ENCODE measurements at regions not wholly inside any gene's neighbourhood (a gene's known extent, or its start where the extent isn't known, plus 50 kb on each side); places are given as distances from the start of the nearest gene placed in this dataset.
"Not testable (repeated sequence)": the region's sequence is repeated elsewhere in the genome, so short reads cannot be mapped to it uniquely, and the experiment has no call there.

- peak in 2 of 3 experiments; percentile 23 to 43 for DNase-seq (ENCODE audit: low read depth in 3 of 3)
Observed at GRCh38 chr7:142603870-142604448, 145.3 kb upstream of the PRSS1 start.

- no peak for DNase-seq (ENCODE audit: low read depth in 3 of 3)
Observed at GRCh38 chr7:142602756-142603155, 146.5 kb upstream of the PRSS1 start.

GRCh38 chr7:142602183-142602582, 147.1 kb upstream of the PRSS1 start:
- no peak for DNase-seq (ENCODE audit: low read depth in 3 of 3)

- no peak for DNase-seq (ENCODE audit: low read depth in 3 of 3)
Observed at GRCh38 chr7:142598297-142598696, 151.0 kb upstream of the PRSS1 start.

GRCh38 chr7:142597547-142597946, 151.7 kb upstream of the PRSS1 start:
- no peak for DNase-seq (ENCODE audit: low read depth in 3 of 3)

- DNase-seq (ENCODE audit: low read depth in 3 of 3), result no peak
Observed at GRCh38 chr7:142595816-142596516, 153.3 kb upstream of the PRSS1 start.

DNA sequence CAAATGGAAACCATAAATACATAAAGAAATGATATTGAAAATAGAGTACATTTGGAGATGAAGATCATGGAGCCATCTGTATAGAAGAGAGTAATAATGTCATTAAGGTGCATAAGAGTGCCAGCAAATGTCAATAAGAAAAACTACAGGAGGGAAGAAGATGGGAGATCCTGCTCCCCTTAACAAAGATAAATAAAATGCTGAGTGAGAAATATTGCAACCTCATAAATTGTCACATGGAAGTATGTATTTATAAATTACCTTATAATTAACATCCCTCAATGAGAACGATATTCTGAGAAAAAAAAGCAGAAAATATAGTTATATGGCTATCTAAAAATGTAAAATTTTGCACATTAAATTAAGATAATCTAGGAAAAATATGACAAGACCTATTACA, 155.2 kb upstream of the PRSS1 start:
- DNase-seq (ENCODE audit: low read depth in 3 of 3), result no peak

DNA sequence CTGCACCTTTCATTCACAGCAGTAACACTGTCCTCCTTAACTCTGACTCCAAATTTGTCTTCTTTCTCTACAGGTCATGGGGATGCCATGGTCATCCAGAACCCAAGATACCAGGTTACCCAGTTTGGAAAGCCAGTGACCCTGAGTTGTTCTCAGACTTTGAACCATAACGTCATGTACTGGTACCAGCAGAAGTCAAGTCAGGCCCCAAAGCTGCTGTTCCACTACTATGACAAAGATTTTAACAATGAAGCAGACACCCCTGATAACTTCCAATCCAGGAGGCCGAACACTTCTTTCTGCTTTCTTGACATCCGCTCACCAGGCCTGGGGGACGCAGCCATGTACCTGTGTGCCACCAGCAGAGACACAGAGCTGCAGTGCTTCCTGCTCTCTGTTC, 156.2 kb upstream of the PRSS1 start:
- DNase-seq (ENCODE audit: low read depth in 3 of 3), result no peak

DNA sequence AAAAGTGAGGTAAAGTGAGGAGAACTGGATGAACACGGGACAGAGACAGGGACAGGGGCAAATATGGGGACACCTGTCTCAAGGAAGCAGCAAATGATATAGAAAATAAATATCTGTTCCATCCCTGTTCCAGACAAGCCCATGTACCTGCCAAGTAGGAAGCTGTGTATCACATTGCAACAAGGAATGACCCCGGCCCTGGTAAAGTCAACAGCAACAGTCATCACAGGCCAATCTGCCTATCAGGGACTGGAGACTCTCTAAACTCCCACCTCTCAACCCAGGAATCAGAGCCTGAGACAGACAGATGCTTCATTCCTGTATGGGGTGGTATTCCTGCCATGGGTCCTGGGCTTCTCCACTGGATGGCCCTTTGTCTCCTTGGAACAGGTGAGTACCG, 156.6 kb upstream of the PRSS1 start:
- no peak for DNase-seq (ENCODE audit: low read depth in 3 of 3)

DNA sequence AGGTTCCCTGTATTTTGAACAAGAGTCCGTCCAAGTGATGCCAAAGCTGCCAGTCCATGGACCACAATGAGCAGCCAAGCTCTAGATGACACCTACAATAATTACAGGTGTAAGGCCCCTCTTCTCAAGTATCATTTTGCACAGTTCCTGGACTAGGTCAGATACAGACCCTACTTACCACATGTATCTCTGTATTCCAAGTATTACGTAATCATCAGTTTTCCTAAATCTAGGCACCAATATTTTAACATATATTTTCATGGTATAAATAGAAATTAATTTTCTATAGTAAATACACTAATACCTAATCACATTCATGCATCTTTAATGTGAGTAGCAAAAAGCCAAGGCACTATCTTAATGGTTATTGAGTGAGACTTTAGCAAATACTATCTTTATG, 157.0 kb upstream of the PRSS1 start:
- no peak for DNase-seq (ENCODE audit: low read depth in 3 of 3)

DNA sequence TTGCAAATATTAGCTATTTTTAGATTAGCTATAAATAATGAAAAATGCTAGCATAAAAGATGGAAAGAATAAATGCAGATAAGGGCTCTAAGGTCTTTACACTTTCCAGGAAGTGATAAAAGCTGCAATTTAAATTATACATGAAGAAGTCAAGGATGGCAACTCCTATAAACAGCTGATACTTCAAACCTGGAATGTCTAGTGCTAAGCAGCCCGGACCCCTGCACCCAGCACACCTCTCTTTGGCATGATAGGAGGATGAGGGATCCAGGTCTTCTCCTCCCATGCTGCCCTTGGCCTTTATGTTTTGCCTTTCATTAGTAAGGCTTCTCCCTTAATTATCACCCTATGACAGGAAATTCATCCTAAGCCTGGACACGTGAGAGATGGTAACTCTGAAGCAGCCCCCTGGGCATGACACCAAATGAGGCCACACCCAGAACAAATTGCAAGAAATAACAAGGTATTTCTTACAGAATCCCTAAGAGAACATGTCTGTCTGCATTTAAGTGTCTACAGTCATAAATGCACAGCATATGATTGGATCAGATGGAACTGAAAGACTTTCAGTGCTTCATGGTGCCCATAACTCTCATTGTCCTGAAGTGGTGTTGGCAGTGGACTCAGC, 158.3 kb upstream of the PRSS1 start:
- DNase-seq (ENCODE audit: low read depth in 3 of 3), result no peak

GRCh38 chr7:142590077-142590476, 159.2 kb upstream of the PRSS1 start:
- DNase-seq (ENCODE audit: low read depth in 3 of 3), result no peak

GRCh38 chr7:142587578-142588191, 161.6 kb upstream of the PRSS1 start:
- no peak for DNase-seq (ENCODE audit: low read depth in 3 of 3)

DNA sequence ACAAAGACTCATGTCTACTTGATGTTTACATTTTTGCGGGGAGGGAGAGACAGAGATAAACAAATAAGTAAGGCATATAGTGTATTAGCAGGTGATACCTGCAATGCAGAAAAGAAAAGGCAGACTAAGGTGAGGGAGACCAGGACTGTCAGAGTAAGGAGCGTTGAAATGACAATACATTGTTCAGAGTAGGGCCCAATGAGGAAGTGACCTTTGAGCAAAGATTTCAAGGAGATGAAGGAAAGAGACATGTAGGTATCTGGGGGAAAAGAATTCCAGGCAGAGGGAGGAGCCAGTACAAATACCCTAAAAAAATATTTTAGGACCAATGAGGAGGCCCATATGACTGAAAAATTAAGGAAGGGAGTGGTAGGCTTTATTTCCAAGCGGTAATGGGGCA, 162.7 kb upstream of the PRSS1 start:
- DNase-seq (ENCODE audit: low read depth in 3 of 3), result no peak

DNA sequence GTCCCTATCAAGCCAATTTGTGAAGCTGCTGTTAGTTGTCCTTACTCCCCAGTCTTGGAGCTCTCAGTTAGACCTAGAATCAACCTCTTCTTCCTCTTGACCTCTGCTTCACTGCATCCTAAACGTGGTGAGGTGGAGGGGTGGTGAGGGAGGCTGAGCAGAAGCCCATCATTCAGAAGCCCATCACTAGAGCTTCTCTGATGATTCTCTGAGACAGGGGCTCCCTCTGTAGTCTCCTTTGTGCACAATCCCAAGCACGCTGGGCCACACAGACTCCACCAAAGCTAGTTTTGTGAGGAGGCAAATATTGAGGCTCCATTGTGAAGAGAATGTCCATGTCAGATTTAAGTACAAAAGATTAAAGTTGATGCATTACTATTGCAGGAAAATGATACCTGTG, 163.8 kb upstream of the PRSS1 start:
- no peak for DNase-seq (ENCODE audit: low read depth in 3 of 3)

- DNase-seq (ENCODE audit: low read depth in 3 of 3), result no peak
Observed at GRCh38 chr7:142584765-142585164, 164.5 kb upstream of the PRSS1 start.

DNA sequence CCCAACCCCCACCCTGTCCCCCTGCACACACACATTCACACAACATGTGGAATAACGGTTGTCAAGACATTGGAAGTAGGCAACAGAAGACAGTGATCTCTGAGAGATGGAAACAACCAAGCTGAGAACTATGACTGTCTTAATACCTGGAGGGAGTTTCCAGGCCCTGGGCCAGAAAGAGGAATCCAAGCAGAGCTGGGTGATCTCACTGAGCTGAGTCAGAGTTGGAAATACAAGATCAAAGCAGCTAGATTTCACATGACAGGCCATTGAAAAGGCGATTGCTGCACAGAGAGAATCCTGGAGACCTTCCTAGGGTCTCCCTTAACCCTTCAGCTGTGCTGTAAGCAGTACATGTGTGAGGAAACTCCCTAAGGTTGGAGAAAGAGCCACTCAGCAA, 165.8 kb upstream of the PRSS1 start:
- DNase-seq (ENCODE audit: low read depth in 3 of 3), result peak in 1 of 3 experiments; percentile 27

DNA sequence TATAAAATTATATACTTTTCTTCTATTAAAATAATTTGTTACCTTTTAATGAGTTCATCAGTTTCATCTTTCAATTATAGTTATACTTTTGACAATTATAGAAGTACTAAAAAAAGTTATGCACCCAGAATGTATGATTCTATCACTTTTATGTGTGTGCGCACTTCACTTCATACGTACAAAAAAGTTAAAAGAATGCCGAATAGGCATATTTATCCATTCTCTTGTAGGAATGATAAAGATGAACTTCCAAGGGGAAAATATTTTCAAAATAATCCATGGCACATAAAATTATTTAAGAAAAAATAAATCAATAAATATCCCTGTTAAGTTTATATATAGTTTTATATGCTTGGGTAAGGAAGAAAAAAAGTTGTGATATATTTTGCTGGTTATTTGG, 166.9 kb upstream of the PRSS1 start:
- no peak for DNase-seq (ENCODE audit: low read depth in 3 of 3)

DNA sequence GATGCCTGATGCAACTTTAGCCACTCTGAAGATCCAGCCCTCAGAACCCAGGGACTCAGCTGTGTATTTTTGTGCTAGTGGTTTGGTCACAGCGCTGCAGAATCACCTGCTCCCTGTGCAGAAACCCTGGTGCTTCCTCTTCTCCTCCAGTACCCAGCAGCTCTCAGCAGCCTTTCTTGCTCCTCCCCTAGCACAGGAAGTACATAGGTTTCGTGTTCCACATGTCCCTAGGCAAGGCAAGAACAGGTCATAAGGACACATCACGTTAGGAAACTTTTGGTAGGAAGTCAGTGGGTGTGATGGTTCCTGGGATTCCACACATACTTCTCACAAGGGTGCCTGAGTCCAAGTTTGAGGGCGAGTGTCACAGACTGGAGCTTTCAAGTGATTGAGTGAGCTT, 167.9 kb upstream of the PRSS1 start:
- no peak for DNase-seq (ENCODE audit: low read depth in 3 of 3)

GRCh38 chr7:142579946-142580345, 169.3 kb upstream of the PRSS1 start:
- no peak for DNase-seq (ENCODE audit: low read depth in 3 of 3)

DNA sequence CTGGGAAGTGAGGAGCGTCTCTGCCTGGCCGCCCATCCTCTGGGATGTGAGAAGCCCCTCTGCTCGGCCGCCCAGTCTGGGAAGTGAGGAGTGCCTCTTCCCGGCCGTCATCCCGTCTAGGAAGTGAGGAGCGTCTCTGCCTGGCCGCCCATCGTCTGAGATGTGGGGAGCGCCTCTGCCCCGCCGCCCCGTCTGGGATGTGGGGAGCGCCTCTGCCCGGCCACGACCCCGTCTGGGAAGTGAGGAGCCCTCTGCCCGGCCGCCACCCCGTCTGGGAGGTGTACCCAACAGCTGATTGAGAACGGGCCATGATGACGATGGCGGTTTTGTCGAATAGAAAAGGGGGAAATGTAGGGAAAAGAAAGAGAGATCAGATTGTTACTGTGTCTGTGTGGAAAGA, 173.9 kb upstream of the PRSS1 start:
- DNase-seq (ENCODE audit: low read depth in 3 of 3), result not testable (repeated sequence)

DNA sequence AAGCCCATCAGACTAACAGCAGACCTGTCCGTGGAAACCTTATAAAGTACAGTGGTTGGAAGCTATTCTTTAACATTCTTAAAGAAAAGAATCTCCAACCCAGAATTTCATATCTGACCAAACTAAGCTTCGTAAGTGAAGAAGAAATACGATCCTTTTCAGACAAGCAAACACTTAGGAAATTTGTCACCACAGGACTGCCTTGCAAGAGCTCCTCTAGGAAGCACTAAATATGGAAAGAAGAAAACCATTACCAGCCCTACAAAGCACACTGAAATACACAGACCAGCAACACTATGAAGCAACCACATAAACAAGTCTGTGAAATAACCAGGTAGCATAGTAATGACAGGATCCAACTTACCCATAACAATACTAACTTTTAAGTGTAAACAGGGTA, 177.7 kb upstream of the PRSS1 start:
- no peak for DNase-seq (ENCODE audit: low read depth in 3 of 3)

DNA sequence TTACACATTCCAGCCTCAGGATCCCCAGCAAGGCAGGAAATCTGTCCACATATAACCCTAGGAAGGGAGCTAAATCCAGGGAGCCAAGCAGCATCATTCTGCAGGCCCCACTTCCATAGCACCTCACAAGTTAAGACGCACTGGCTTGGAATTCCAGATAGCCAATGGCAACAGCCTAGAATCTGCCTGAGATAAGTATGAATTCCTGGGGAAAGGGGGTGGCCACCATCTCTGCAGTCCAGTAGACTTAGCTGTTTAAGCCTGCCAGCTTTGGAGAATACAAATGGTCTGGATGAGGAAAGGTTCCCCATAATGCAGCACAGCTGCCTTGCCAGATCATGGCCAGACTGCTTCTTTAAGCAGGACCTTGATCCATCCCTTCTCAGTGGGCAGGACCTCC, 179.4 kb upstream of the PRSS1 start:
- DNase-seq (ENCODE audit: low read depth in 3 of 3), result no peak

All from stimulated activated CD4-positive, alpha-beta T cell treated with anti-CD3 and anti-CD28 coated beads, TNF-alpha, amount 100 ng/mL, for 24 hours (primary cell).